WTC11 (cell line): ENCODE measurements at regions not wholly inside any gene's neighbourhood (a gene's known extent, or its start where the extent isn't known, plus 50 kb on each side); places are given as distances from the start of the nearest gene placed in this dataset.

Experiments
- ATAC-seq: fragments of 200-7000 bp; cut with Tn5 transposase; 2 replicates; pipeline ENCODE4 v1.10.0; 2021; ENCODE audit warnings: mild to moderate bottlenecking, moderate library complexity
- CTCF ChIA-PET: fragments of 300-600 bp; sonication (Branson Sonifier 250); formaldehyde crosslinking; loops from one replicate; lab custom pipeline; 2021; ENCODE audit warnings: antibody characterized with exemption; lab: Charles Lee
- POLR2A ChIA-PET: fragments of 350-600 bp; sonication (Branson Sonifier 250); formaldehyde crosslinking; loops from one replicate; lab custom pipeline; 2021; ENCODE audit warnings: antibody characterized with exemption; lab: Charles Lee
- DNase-seq: peaks from one replicate; pipeline ENCODE4 v3.0.0; 2021; ENCODE audit warnings: low spot score
- H3K27ac Mint-ChIP-seq: 2 replicates; pipeline ENCODE4 v1.8.0; 2021; ENCODE audit warnings: mixed read lengths
- H3K27me3 Mint-ChIP-seq: 2 replicates; pipeline ENCODE4 v1.8.0; 2021; ENCODE audit warnings: low read depth, mild to moderate bottlenecking, moderate library complexity, mixed read lengths
- H3K36me3 Mint-ChIP-seq: 2 replicates; pipeline ENCODE4 v1.8.0; 2021; ENCODE audit warnings: mixed read lengths
- H3K4me1 Mint-ChIP-seq: 2 replicates; pipeline ENCODE4 v1.8.0; 2022; ENCODE audit warnings: mixed read lengths
- H3K4me3 Mint-ChIP-seq: 2 replicates; pipeline ENCODE4 v1.8.0; 2021; ENCODE audit warnings: mild to moderate bottlenecking, moderate library complexity, mixed read lengths
- H3K9me3 Mint-ChIP-seq: 2 replicates; pipeline ENCODE4 v1.8.0; 2021; ENCODE audit warnings: mixed read lengths
- ATF1 ChIP-seq: sonication (generic); formaldehyde crosslinking; IDR thresholded peaks from 2 replicates; pipeline ENCODE4 v1.8.1; 2023; ENCODE audit warnings: mild to moderate bottlenecking, moderate library complexity, missing genetic modification reagents
- CDX4 ChIP-seq: fragments of 250-450 bp; sonication (Bioruptor Pico); IDR thresholded peaks from 2 replicates; pipeline ENCODE4 v1.9.0; 2021; ENCODE audit warnings: moderate library complexity, mild to moderate bottlenecking, inconsistent platforms, borderline replicate concordance
- ELF4 ChIP-seq: sonication (generic); formaldehyde crosslinking; IDR thresholded peaks from 2 replicates; pipeline ENCODE4 v1.8.1; 2022; ENCODE audit warnings: low read depth, mild to moderate bottlenecking, moderate library complexity, missing genetic modification reagents
- FOXK1 ChIP-seq: sonication (generic); formaldehyde crosslinking; IDR thresholded peaks from 2 replicates; pipeline ENCODE4 v1.8.0; 2022; ENCODE audit warnings: mild to moderate bottlenecking, moderate library complexity, missing genetic modification reagents
- FOXP1 ChIP-seq: sonication (generic); formaldehyde crosslinking; IDR thresholded peaks from 2 replicates; pipeline ENCODE4 v1.8.0; 2022; ENCODE audit warnings: missing genetic modification reagents, mild to moderate bottlenecking, moderate library complexity, borderline replicate concordance
- NR3C1 ChIP-seq: sonication (generic); formaldehyde crosslinking; conservative IDR thresholded peaks from 2 replicates; pipeline ENCODE4 v1.8.1; 2023; ENCODE audit warnings: low read depth, mild to moderate bottlenecking, missing genetic modification reagents
- PRDM15 ChIP-seq: sonication (generic); formaldehyde crosslinking; IDR thresholded peaks from 2 replicates; pipeline ENCODE4 v1.8.0; 2022; ENCODE audit warnings: missing genetic modification reagents
- PREB ChIP-seq: sonication (generic); formaldehyde crosslinking; IDR thresholded peaks from 2 replicates; pipeline ENCODE4 v1.8.1; 2022; ENCODE audit warnings: mild to moderate bottlenecking, missing genetic modification reagents, moderate library complexity, borderline replicate concordance
- ZNF263 ChIP-seq: sonication (generic); formaldehyde crosslinking; IDR thresholded peaks from 2 replicates; pipeline ENCODE4 v1.8.1; 2022; ENCODE audit warnings: low read depth, mild to moderate bottlenecking, moderate library complexity, missing genetic modification reagents
- TF ChIP-seq, protein P1 (sequence below): sonication (generic); formaldehyde crosslinking; IDR thresholded peaks from 2 replicates; pipeline ENCODE4 v1.8.0; 2023; ENCODE audit warnings: missing genetic modification reagents, mild to moderate bottlenecking, borderline replicate concordance
- TF ChIP-seq, protein P2 (sequence below): sonication (generic); formaldehyde crosslinking; IDR thresholded peaks from 2 replicates; pipeline ENCODE4 v1.8.0; 2023; ENCODE audit warnings: mild to moderate bottlenecking, missing genetic modification reagents
- TF ChIP-seq, protein P3 (sequence below): sonication (generic); formaldehyde crosslinking; IDR thresholded peaks from 2 replicates; pipeline ENCODE4 v1.8.1; 2022; ENCODE audit warnings: low read depth, mild to moderate bottlenecking, moderate library complexity, missing genetic modification reagents, borderline replicate concordance
- TF ChIP-seq, protein P4 (sequence below): sonication (generic); formaldehyde crosslinking; IDR thresholded peaks from 2 replicates; pipeline ENCODE4 v1.8.0; 2022; ENCODE audit warnings: mild to moderate bottlenecking, missing genetic modification reagents
- TF ChIP-seq, protein P5 (sequence below): sonication (generic); formaldehyde crosslinking; IDR thresholded peaks from 2 replicates; pipeline ENCODE4 v1.8.1; 2023; ENCODE audit warnings: mild to moderate bottlenecking, missing genetic modification reagents, borderline replicate concordance
- TF ChIP-seq, protein P6 (sequence below): sonication (generic); formaldehyde crosslinking; IDR thresholded peaks from 2 replicates; pipeline ENCODE4 v1.8.1; 2023; ENCODE audit warnings: mild to moderate bottlenecking, missing genetic modification reagents, moderate library complexity

DNA sequence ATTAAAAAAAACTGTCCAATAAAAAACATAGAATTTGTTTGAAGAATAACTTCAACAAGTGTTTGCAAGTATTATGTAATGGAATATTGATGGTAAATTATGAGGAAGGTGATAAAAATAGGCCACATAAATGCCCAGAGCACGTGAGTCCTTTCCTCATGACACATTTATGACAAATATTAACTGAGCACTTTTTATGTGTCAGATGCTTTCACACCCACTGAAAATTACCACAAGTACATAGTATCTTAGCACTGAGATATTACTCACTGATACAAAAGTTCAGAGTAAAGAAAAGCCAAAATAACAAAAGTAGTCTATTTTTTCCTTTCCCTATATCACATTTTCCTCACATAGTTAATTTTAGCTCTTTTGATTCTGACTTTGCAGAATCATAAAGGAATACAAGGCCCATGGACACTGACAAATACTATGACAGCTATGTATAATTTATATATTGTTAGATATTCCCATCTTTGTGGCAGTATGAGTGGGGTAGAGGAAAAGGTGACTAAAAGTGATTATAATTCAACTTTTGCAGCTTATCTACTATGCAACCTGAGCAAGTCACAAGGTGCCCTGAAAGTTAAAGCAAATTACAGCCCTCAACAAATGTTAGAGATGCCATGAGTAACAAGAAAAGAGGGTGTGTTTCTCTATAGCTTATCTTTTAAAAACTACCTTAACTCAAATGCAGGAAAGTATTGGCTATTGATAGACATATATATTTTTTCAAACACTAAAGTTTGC is 80.7 kb downstream of the RBMY1D start:
- H3K36me3 Mint-ChIP-seq: peaks cover 28% of the 10 kb centered on the region
- no peak overlapping the region for H3K4me3 Mint-ChIP-seq
- DNase-seq (no peak), ATAC-seq (no peak)
- ChIA-PET POLR2A (no interaction called here), CTCF (no interaction called here)
- H3K9me3 Mint-ChIP-seq: peaks cover 57% of the 10 kb centered on the region
- H3K27ac Mint-ChIP-seq: no peak overlapping the region
- H3K4me1 Mint-ChIP-seq: no peaks in the 10 kb centered on the region
- H3K27me3 Mint-ChIP-seq: no peaks in the 10 kb centered on the region; the same call in 1 of the 2 replicates
- TF ChIP-seq FOXP1 (no peak), CDX4 (CRISPR knock-in tag) (no peak), PRDM15 (CRISPR knock-in tag) (no peak), NR3C1 (CRISPR knock-in tag) (no peak), ELF4 (CRISPR knock-in tag) (no peak), ATF1 (CRISPR knock-in tag) (no peak), PREB (no peak), FOXK1 (no peak), ZNF263 (CRISPR knock-in tag) (no peak)
- TF ChIP-seq, protein P1, sequence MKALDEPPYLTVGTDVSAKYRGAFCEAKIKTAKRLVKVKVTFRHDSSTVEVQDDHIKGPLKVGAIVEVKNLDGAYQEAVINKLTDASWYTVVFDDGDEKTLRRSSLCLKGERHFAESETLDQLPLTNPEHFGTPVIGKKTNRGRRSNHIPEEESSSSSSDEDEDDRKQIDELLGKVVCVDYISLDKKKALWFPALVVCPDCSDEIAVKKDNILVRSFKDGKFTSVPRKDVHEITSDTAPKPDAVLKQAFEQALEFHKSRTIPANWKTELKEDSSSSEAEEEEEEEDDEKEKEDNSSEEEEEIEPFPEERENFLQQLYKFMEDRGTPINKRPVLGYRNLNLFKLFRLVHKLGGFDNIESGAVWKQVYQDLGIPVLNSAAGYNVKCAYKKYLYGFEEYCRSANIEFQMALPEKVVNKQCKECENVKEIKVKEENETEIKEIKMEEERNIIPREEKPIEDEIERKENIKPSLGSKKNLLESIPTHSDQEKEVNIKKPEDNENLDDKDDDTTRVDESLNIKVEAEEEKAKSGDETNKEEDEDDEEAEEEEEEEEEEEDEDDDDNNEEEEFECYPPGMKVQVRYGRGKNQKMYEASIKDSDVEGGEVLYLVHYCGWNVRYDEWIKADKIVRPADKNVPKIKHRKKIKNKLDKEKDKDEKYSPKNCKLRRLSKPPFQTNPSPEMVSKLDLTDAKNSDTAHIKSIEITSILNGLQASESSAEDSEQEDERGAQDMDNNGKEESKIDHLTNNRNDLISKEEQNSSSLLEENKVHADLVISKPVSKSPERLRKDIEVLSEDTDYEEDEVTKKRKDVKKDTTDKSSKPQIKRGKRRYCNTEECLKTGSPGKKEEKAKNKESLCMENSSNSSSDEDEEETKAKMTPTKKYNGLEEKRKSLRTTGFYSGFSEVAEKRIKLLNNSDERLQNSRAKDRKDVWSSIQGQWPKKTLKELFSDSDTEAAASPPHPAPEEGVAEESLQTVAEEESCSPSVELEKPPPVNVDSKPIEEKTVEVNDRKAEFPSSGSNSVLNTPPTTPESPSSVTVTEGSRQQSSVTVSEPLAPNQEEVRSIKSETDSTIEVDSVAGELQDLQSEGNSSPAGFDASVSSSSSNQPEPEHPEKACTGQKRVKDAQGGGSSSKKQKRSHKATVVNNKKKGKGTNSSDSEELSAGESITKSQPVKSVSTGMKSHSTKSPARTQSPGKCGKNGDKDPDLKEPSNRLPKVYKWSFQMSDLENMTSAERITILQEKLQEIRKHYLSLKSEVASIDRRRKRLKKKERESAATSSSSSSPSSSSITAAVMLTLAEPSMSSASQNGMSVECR: no peak
- TF ChIP-seq, protein P2, sequence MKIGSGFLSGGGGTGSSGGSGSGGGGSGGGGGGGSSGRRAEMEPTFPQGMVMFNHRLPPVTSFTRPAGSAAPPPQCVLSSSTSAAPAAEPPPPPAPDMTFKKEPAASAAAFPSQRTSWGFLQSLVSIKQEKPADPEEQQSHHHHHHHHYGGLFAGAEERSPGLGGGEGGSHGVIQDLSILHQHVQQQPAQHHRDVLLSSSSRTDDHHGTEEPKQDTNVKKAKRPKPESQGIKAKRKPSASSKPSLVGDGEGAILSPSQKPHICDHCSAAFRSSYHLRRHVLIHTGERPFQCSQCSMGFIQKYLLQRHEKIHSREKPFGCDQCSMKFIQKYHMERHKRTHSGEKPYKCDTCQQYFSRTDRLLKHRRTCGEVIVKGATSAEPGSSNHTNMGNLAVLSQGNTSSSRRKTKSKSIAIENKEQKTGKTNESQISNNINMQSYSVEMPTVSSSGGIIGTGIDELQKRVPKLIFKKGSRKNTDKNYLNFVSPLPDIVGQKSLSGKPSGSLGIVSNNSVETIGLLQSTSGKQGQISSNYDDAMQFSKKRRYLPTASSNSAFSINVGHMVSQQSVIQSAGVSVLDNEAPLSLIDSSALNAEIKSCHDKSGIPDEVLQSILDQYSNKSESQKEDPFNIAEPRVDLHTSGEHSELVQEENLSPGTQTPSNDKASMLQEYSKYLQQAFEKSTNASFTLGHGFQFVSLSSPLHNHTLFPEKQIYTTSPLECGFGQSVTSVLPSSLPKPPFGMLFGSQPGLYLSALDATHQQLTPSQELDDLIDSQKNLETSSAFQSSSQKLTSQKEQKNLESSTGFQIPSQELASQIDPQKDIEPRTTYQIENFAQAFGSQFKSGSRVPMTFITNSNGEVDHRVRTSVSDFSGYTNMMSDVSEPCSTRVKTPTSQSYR: no peak
- TF ChIP-seq, protein P3, sequence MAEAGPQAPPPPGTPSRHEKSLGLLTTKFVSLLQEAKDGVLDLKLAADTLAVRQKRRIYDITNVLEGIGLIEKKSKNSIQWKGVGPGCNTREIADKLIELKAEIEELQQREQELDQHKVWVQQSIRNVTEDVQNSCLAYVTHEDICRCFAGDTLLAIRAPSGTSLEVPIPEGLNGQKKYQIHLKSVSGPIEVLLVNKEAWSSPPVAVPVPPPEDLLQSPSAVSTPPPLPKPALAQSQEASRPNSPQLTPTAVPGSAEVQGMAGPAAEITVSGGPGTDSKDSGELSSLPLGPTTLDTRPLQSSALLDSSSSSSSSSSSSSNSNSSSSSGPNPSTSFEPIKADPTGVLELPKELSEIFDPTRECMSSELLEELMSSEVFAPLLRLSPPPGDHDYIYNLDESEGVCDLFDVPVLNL (CRISPR knock-in tag): no peak
- TF ChIP-seq, protein P4, sequence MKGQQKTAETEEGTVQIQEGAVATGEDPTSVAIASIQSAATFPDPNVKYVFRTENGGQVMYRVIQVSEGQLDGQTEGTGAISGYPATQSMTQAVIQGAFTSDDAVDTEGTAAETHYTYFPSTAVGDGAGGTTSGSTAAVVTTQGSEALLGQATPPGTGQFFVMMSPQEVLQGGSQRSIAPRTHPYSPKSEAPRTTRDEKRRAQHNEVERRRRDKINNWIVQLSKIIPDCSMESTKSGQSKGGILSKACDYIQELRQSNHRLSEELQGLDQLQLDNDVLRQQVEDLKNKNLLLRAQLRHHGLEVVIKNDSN (CRISPR knock-in tag): no peak
- TF ChIP-seq, protein P5, sequence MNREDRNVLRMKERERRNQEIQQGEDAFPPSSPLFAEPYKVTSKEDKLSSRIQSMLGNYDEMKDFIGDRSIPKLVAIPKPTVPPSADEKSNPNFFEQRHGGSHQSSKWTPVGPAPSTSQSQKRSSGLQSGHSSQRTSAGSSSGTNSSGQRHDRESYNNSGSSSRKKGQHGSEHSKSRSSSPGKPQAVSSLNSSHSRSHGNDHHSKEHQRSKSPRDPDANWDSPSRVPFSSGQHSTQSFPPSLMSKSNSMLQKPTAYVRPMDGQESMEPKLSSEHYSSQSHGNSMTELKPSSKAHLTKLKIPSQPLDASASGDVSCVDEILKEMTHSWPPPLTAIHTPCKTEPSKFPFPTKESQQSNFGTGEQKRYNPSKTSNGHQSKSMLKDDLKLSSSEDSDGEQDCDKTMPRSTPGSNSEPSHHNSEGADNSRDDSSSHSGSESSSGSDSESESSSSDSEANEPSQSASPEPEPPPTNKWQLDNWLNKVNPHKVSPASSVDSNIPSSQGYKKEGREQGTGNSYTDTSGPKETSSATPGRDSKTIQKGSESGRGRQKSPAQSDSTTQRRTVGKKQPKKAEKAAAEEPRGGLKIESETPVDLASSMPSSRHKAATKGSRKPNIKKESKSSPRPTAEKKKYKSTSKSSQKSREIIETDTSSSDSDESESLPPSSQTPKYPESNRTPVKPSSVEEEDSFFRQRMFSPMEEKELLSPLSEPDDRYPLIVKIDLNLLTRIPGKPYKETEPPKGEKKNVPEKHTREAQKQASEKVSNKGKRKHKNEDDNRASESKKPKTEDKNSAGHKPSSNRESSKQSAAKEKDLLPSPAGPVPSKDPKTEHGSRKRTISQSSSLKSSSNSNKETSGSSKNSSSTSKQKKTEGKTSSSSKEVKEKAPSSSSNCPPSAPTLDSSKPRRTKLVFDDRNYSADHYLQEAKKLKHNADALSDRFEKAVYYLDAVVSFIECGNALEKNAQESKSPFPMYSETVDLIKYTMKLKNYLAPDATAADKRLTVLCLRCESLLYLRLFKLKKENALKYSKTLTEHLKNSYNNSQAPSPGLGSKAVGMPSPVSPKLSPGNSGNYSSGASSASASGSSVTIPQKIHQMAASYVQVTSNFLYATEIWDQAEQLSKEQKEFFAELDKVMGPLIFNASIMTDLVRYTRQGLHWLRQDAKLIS (CRISPR knock-in tag): no peak
- TF ChIP-seq, protein P6, sequence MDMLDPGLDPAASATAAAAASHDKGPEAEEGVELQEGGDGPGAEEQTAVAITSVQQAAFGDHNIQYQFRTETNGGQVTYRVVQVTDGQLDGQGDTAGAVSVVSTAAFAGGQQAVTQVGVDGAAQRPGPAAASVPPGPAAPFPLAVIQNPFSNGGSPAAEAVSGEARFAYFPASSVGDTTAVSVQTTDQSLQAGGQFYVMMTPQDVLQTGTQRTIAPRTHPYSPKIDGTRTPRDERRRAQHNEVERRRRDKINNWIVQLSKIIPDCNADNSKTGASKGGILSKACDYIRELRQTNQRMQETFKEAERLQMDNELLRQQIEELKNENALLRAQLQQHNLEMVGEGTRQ (CRISPR knock-in tag): no peak
